Spleen (tissue), 11 donors: ENCODE measurements at regions not wholly inside any gene's neighbourhood (a gene's known extent, or its start where the extent isn't known, plus 50 kb on each side); places are given as distances from the start of the nearest gene placed in this dataset.

Source experiments
- DNase-seq: peaks from one replicate; pipeline ENCODE4 v3.0.0-alpha.2; 2020
- H3K27ac ChIP-seq, 8 donors: fragments of 200-600 bp; sonication (generic) in 7 of 8; 1 replicate in 4 of 8; 2 replicates in 4 of 8; pipeline versions ENCODE4 v1.5.0 to v1.8.0; 2016 to 2021; ENCODE audit warnings: inconsistent platforms in 4 of 8, mild to moderate bottlenecking in 4 of 8, moderate library complexity in 1 of 8
- H3K27me3 ChIP-seq, 7 donors: fragments of 200-600 bp; sonication (generic) in 6 of 7; replicated peaks in 1 of 7; 1 replicate in 4 of 7; 2 replicates in 3 of 7; pipeline versions ENCODE4 v1.5.0 to v1.8.0; 2016 to 2021; ENCODE audit warnings: inconsistent platforms in 3 of 7, mild to moderate bottlenecking in 1 of 7
- H3K36me3 ChIP-seq, 6 donors: fragments of 200-600 bp; sonication (generic) in 5 of 6; 1 replicate in 4 of 6; 2 replicates in 2 of 6; pipeline versions ENCODE4 v1.5.0 to v1.8.0; 2016 to 2021; ENCODE audit warnings: inconsistent platforms in 2 of 6
- H3K4me1 ChIP-seq, 6 donors: fragments of 200-600 bp; sonication (generic) in 5 of 6; 1 replicate in 3 of 6; 2 replicates in 3 of 6; pipeline versions ENCODE4 v1.5.0 to v1.8.0; 2016 to 2021; ENCODE audit warnings: inconsistent platforms in 3 of 6
- H3K4me3 ChIP-seq, 8 donors: fragments of 200-600 bp; sonication (generic) in 7 of 8; 1 replicate in 4 of 8; 2 replicates in 4 of 8; pipeline versions ENCODE4 v1.5.0 to v1.8.0; 2016 to 2021; ENCODE audit warnings: inconsistent platforms in 4 of 8, mild to moderate bottlenecking in 4 of 8, moderate library complexity in 2 of 8
- H3K9me3 ChIP-seq, 8 donors: fragments of 200-600 bp; sonication (generic) in 7 of 8; 1 replicate in 4 of 8; 2 replicates in 4 of 8; pipeline versions ENCODE4 v1.5.0 to v1.8.0; 2016 to 2021; ENCODE audit warnings: inconsistent platforms in 4 of 8
- CTCF ChIP-seq, 11 experiments: fragments of 200-600 bp in 7 of 11; fragments of 450-650 bp in 4 of 11; sonication (generic) in 4 of 11; IDR thresholded peaks in 8 of 11; conservative IDR thresholded peaks in 3 of 11; 1 replicate in 7 of 11; 2 replicates in 4 of 11; pipeline versions ENCODE4 v1.4.0 to v1.8.0; 2016 to 2021; ENCODE audit warnings: antibody characterized with exemption in 11 of 11, inconsistent platforms in 4 of 11, mild to moderate bottlenecking in 1 of 11
- POLR2A ChIP-seq, 3 donors: fragments of 450-650 bp; IDR thresholded peaks; one replicate each; pipeline ENCODE4 v1.5.1; 2017; ENCODE audit warnings: antibody characterized with exemption in 3 of 3, mild to moderate bottlenecking in 1 of 3
- POLR2AphosphoS5 ChIP-seq, 3 donors: sonication (generic); formaldehyde crosslinking; IDR thresholded peaks; one replicate each; pipeline ENCODE4 v1.5.1; 2017; ENCODE audit warnings: antibody characterized with exemption in 3 of 3
- WGBS, 5 donors: extraction: QIAGEN DNeasy Blood & Tissue Kit in 3 of 5; methylation state at CpG; one replicate each; pipeline versions ENCODE4 v1.1.5 to v1.1.7; 2013 to 2018; 5-methylcytosine and 5-hydroxymethylcytosine counted together
- intact Hi-C: fragments of 100-400 bp; cut with DNase I; formaldehyde crosslinking; loops from one replicate; pipeline ENCODE4 v1.15.0; 2023; ENCODE audit warnings: low total_unique reads
- donor health status: healthy with polysubstance abuse.
- donor health status: DM: no; HTN: no; CAD: no; lungs with moderate emphysema.
- donor health status: DM: no; HTN: no; CAD: no.
- donor health status: Bipolar disorder and iron deficiency.
- donor health status: healthy.
- donor health status: DM: no; HTN: no; CAD: no.
- donor health status: DM: yes; HTN: yes; CAD: no.

GRCh38 chr2:150626934-150627411, 139.5 kb upstream of the RND3 start:
- Histone ChIP-seq H3K36me3 (no peaks in the 10 kb centered on the region), H3K4me3 (no peak overlapping the region), H3K27me3 (no peaks in the 10 kb centered on the region), H3K9me3 (no peaks in the 10 kb centered on the region), H3K27ac (no peak overlapping the region), H3K4me1 (no peaks in the 10 kb centered on the region)
- no peak for DNase-seq
- intact Hi-C loops, result no loop called here
- no peak for TF ChIP-seq CTCF (IDR thresholded peaks at IDR 0.05 in 8 of 11, conservative IDR thresholded peaks at IDR 0.05 in 3 of 11)
- no peak for TF ChIP-seq POLR2AphosphoS5 (IDR thresholded peaks at IDR 0.05)
- TF ChIP-seq POLR2A (IDR thresholded peaks at IDR 0.05), result no peak
- WGBS, 5 donors, result 15 to 83% (median 62%) methylated on average over 1 of the region's 1 CpG

GRCh38 chr2:150625741-150626140, 138.3 kb upstream of the RND3 start:
- no peak for DNase-seq
- no peaks in the 10 kb centered on the region for H3K27me3 ChIP-seq
- whole genome bisulfite sequencing, 5 donors, result 72 to 94% (median 80%) methylated on average over 2 of the region's 2 CpGs
- intact Hi-C loops, result no loop called here
- no peaks in the 10 kb centered on the region for H3K36me3 ChIP-seq
- H3K9me3 ChIP-seq, result no peaks in the 10 kb centered on the region
- TF ChIP-seq CTCF (IDR thresholded peaks at IDR 0.05 in 8 of 11, conservative IDR thresholded peaks at IDR 0.05 in 3 of 11), result no peak
- TF ChIP-seq POLR2A (IDR thresholded peaks at IDR 0.05), result no peak
- TF ChIP-seq POLR2AphosphoS5 (IDR thresholded peaks at IDR 0.05), result no peak
- no peak overlapping the region for H3K27ac ChIP-seq
- no peaks in the 10 kb centered on the region for H3K4me1 ChIP-seq
- no peak overlapping the region for H3K4me3 ChIP-seq

GRCh38 chr2:150625303-150625702, 137.8 kb upstream of the RND3 start:
- Histone ChIP-seq H3K9me3 (no peaks in the 10 kb centered on the region), H3K36me3 (no peaks in the 10 kb centered on the region), H3K4me1 (no peaks in the 10 kb centered on the region), H3K4me3 (no peak overlapping the region), H3K27me3 (no peaks in the 10 kb centered on the region), H3K27ac (no peak overlapping the region)
- intact Hi-C loops, result no loop called here
- TF ChIP-seq POLR2AphosphoS5 (IDR thresholded peaks at IDR 0.05) (no peak), CTCF (IDR thresholded peaks at IDR 0.05 in 8 of 11, conservative IDR thresholded peaks at IDR 0.05 in 3 of 11) (no peak), POLR2A (IDR thresholded peaks at IDR 0.05) (no peak)
- no peak for DNase-seq

GRCh38 chr2:150624001-150624401, 136.5 kb upstream of the RND3 start:
- Histone ChIP-seq H3K27ac (peak overlapping the region in 1 of 8 donors; percentile 11), H3K27me3 (no peaks in the 10 kb centered on the region), H3K4me3 (no peak overlapping the region), H3K36me3 (no peaks in the 10 kb centered on the region), H3K4me1 (no peaks in the 10 kb centered on the region), H3K9me3 (no peaks in the 10 kb centered on the region)
- intact Hi-C loops, result no loop called here
- no peak for DNase-seq
- 7 to 11% (median 10%) methylated on average over 5 of the region's 5 CpGs for WGBS, 5 donors
- TF ChIP-seq POLR2AphosphoS5 (IDR thresholded peaks at IDR 0.05), result no peak
- no peak for TF ChIP-seq POLR2A (IDR thresholded peaks at IDR 0.05)
- no peak for TF ChIP-seq CTCF (IDR thresholded peaks at IDR 0.05 in 8 of 11, conservative IDR thresholded peaks at IDR 0.05 in 3 of 11)
